Natural killer cell (primary cell): ENCODE measurements at regions not wholly inside any gene's neighbourhood (a gene's known extent, or its start where the extent isn't known, plus 50 kb on each side); places are given as distances from the start of the nearest gene placed in this dataset.
A peak's percentile ranks its signal among the peaks of the same experiment; 100 is the strongest.

Experiments used
- ATAC-seq, 3 donors: fragments of 150-1000 bp in 2 of 3; fragments of 200-7000 bp in 1 of 3; cut with Tn5 transposase; 1 replicate in 1 of 3; 2 replicates in 2 of 3; pipeline ENCODE4 v1.10.0; 2021; ENCODE audit warnings: mild to moderate bottlenecking in 2 of 3, moderate library complexity in 2 of 3
- DNase-seq, 2 donors: peaks; one replicate each; pipeline versions ENCODE4 v3.0.0 to v3.0.0-alpha.2; 2013 to 2021; ENCODE audit warnings: mixed read lengths in 1 of 2
- H3K27ac ChIP-seq: one replicate; pipeline ENCODE4 v1.5.1; 2013; ENCODE audit warnings: mild to moderate bottlenecking, low read length
- H3K27me3 ChIP-seq: one replicate; pipeline ENCODE4 v1.6.1; 2013; ENCODE audit warnings: low read length; ENCODE audit not compliant: control insufficient read depth, insufficient read depth
- H3K36me3 ChIP-seq: one replicate; pipeline ENCODE4 v1.6.1; 2013; ENCODE audit warnings: low read length; ENCODE audit not compliant: control insufficient read depth, insufficient read depth
- H3K4me1 ChIP-seq: one replicate; pipeline ENCODE4 v1.6.1; 2013; ENCODE audit warnings: low read length; ENCODE audit not compliant: control insufficient read depth, insufficient read depth
- H3K4me3 ChIP-seq: one replicate; pipeline ENCODE4 v1.5.1; 2013; ENCODE audit warnings: low read length
- H3K9me3 ChIP-seq: one replicate; pipeline ENCODE4 v1.6.1; 2013; ENCODE audit warnings: low read length; ENCODE audit not compliant: control insufficient read depth, insufficient read depth
- H3K27ac Mint-ChIP-seq, 2 donors: one replicate each; pipeline ENCODE4 v1.8.0; 2022; ENCODE audit warnings: mild to moderate bottlenecking in 2 of 2, mixed read lengths in 2 of 2, moderate library complexity in 1 of 2
- H3K27me3 Mint-ChIP-seq, 2 donors: one replicate each; pipeline ENCODE4 v1.8.0; 2022; ENCODE audit warnings: low read depth in 2 of 2, mixed read lengths in 2 of 2
- H3K36me3 Mint-ChIP-seq: one replicate; pipeline ENCODE4 v1.8.0; 2022; ENCODE audit warnings: mixed read lengths
- H3K4me1 Mint-ChIP-seq, 2 donors: one replicate each; pipeline ENCODE4 v1.8.0; 2022; ENCODE audit warnings: mixed read lengths in 2 of 2
- H3K4me3 Mint-ChIP-seq: one replicate; pipeline ENCODE4 v1.8.0; 2022; ENCODE audit warnings: mild to moderate bottlenecking, moderate library complexity, mixed read lengths
- H3K9me3 Mint-ChIP-seq, 2 donors: one replicate each; pipeline ENCODE4 v1.8.0; 2022; ENCODE audit warnings: mixed read lengths in 2 of 2
- WGBS: methylation state at CpG from one replicate; pipeline ENCODE4 v1.1.7; 2013; ENCODE audit warnings: missing lambda C conversion rate; ENCODE audit not compliant: insufficient coverage; 5-methylcytosine and 5-hydroxymethylcytosine counted together
- intact Hi-C: fragments of 100-400 bp; cut with micrococcal nuclease; formaldehyde crosslinking; loops from one replicate; pipeline ENCODE4 v1.14.2; 2022
- TF ChIP-seq, protein P1 (sequence below): fragments of 200-600 bp; IDR thresholded peaks from one replicate; pipeline ENCODE4 v1.8.0; 2022; ENCODE audit warnings: antibody characterized with exemption

DNA sequence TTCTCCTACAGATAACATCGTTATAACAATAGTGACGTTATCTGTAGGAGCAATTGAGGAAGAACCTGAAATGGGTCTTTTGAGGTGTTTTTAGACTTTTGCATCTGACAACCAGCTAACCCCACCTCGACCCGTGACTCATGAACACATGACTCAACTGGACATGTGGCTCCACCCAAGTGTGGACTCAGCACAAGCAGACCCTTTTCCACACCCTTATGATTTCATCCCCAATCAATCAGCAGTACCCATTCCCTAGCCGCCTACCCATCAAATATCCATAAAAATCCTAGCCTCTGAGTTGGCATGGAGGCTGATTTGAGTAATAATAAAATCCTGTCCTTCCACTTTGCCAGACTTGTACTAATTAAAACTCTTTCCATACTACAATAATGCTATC lies 255.4 kb downstream of the ARPP21 start:
- TF ChIP-seq, protein P1, sequence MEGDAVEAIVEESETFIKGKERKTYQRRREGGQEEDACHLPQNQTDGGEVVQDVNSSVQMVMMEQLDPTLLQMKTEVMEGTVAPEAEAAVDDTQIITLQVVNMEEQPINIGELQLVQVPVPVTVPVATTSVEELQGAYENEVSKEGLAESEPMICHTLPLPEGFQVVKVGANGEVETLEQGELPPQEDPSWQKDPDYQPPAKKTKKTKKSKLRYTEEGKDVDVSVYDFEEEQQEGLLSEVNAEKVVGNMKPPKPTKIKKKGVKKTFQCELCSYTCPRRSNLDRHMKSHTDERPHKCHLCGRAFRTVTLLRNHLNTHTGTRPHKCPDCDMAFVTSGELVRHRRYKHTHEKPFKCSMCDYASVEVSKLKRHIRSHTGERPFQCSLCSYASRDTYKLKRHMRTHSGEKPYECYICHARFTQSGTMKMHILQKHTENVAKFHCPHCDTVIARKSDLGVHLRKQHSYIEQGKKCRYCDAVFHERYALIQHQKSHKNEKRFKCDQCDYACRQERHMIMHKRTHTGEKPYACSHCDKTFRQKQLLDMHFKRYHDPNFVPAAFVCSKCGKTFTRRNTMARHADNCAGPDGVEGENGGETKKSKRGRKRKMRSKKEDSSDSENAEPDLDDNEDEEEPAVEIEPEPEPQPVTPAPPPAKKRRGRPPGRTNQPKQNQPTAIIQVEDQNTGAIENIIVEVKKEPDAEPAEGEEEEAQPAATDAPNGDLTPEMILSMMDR: no peak
- Histone ChIP-seq H3K36me3 (no peaks in the 10 kb centered on the region), H3K4me1 (no peaks in the 10 kb centered on the region), H3K4me3 (no peak overlapping the region), H3K27ac (no peak overlapping the region), H3K27me3 (no peaks in the 10 kb centered on the region), H3K9me3 (no peaks in the 10 kb centered on the region)
- H3K4me3 Mint-ChIP-seq: no peak overlapping the region
- H3K4me1 Mint-ChIP-seq: no peaks in the 10 kb centered on the region
- no peaks in the 10 kb centered on the region for H3K27me3 Mint-ChIP-seq
- H3K36me3 Mint-ChIP-seq: no peaks in the 10 kb centered on the region
- WGBS: 93% methylated on average over 3 of the region's 5 CpGs
- DNase-seq (no peak), ATAC-seq (no peak)
- intact Hi-C loops: no loop called here
- H3K27ac Mint-ChIP-seq: no peak overlapping the region
- peaks cover 9 to 12% of the 10 kb centered on the region in 2 donors for H3K9me3 Mint-ChIP-seq

- no peak for ATAC-seq
- Histone ChIP-seq H3K36me3 (no peaks in the 10 kb centered on the region), H3K27ac (no peak overlapping the region), H3K4me3 (no peak overlapping the region), H3K27me3 (no peaks in the 10 kb centered on the region), H3K4me1 (no peaks in the 10 kb centered on the region), H3K9me3 (no peaks in the 10 kb centered on the region)
- TF ChIP-seq, protein P1: no peak
- no peaks in the 10 kb centered on the region for H3K4me1 Mint-ChIP-seq
- no peak overlapping the region for H3K27ac Mint-ChIP-seq
- intact Hi-C loops: no loop called here
- no peak for DNase-seq
- no peak overlapping the region for H3K4me3 Mint-ChIP-seq
- H3K27me3 Mint-ChIP-seq: no peaks in the 10 kb centered on the region
- no peaks in the 10 kb centered on the region for H3K36me3 Mint-ChIP-seq
- peaks cover 0 to 4% of the 10 kb centered on the region in 2 donors for H3K9me3 Mint-ChIP-seq
Measured at GRCh38 chr3:35899245-35899644, 259.9 kb downstream of the ARPP21 start.

GRCh38 chr3:35900079-35900478 lies 260.8 kb downstream of the ARPP21 start:
- Mint-ChIP-seq H3K36me3 (no peaks in the 10 kb centered on the region), H3K27ac (no peak overlapping the region), H3K4me3 (no peak overlapping the region), H3K9me3 (peaks cover 0 to 1% of the 10 kb centered on the region in 2 donors), H3K4me1 (no peaks in the 10 kb centered on the region), H3K27me3 (no peaks in the 10 kb centered on the region)
- ATAC-seq: no peak
- intact Hi-C loops: no loop called here
- Histone ChIP-seq H3K27me3 (no peaks in the 10 kb centered on the region), H3K9me3 (no peaks in the 10 kb centered on the region), H3K4me1 (no peaks in the 10 kb centered on the region), H3K36me3 (no peaks in the 10 kb centered on the region), H3K4me3 (no peak overlapping the region), H3K27ac (no peak overlapping the region)
- 86% methylated on average over 3 of the region's 3 CpGs for WGBS
- TF ChIP-seq, protein P1: no peak
- DNase-seq: no peak

GRCh38 chr3:35908366-35909232 lies 269.3 kb downstream of the ARPP21 start:
- Mint-ChIP-seq H3K9me3 (peaks cover 0 to 2% of the 10 kb centered on the region in 2 donors), H3K36me3 (no peaks in the 10 kb centered on the region), H3K27me3 (no peaks in the 10 kb centered on the region), H3K4me1 (no peaks in the 10 kb centered on the region), H3K27ac (no peak overlapping the region), H3K4me3 (no peak overlapping the region)
- ATAC-seq (no peak), DNase-seq (peak in 1 of 2 donors; percentile 63)
- no peak overlapping the region for H3K4me3 ChIP-seq
- H3K9me3 ChIP-seq: no peaks in the 10 kb centered on the region
- TF ChIP-seq, protein P1: peak; percentile 51
- no peak overlapping the region for H3K27ac ChIP-seq
- no peaks in the 10 kb centered on the region for H3K4me1 ChIP-seq
- 46% methylated on average over 8 of the region's 9 CpGs for WGBS
- intact Hi-C loops: no loop called here
- no peaks in the 10 kb centered on the region for H3K36me3 ChIP-seq
- H3K27me3 ChIP-seq: no peaks in the 10 kb centered on the region
